DND-41 (cell line): ENCODE measurements at regions not wholly inside any gene's neighbourhood (a gene's known extent, or its start where the extent isn't known, plus 50 kb on each side); places are given as distances from the start of the nearest gene placed in this dataset.

Experiments
- EZH2 ChIP-seq: IDR thresholded peaks from 3 replicates; pipeline ENCODE4 v1.6.1; 2012; ENCODE audit warnings: borderline replicate concordance, low read depth, mild to moderate bottlenecking, moderate library complexity, low read length, inconsistent platforms; ENCODE audit not compliant: severe bottlenecking
- TF ChIP-seq, protein P1 (sequence below): IDR thresholded peaks from 2 replicates; pipeline ENCODE4 v1.5.1; 2012; ENCODE audit warnings: borderline replicate concordance, low read length, moderate library complexity, mild to moderate bottlenecking; ENCODE audit not compliant: poor library complexity, severe bottlenecking; ENCODE audit errors: extremely low read depth

DNA sequence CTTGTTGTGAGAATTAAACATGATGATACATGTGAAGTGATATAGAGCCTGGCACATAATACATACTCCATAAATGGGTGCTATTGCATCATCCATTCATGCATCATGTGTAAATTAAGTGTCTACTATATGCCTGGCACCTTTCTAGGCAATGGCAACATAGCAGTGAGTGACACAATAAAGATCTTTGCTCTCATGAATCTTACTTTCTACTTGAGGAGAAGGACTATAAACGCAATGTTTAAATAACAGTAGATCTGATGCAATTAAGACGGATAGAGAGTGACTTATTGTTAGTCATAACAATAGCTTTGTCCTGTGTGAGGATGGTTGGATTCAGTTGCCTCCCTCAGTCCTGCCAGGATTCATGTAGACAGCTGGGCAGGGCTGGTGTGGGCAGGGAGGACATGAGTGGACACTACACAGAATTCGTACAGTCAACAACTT lies 88.4 kb upstream of the NPAS2 start:
- TF ChIP-seq, protein P1, sequence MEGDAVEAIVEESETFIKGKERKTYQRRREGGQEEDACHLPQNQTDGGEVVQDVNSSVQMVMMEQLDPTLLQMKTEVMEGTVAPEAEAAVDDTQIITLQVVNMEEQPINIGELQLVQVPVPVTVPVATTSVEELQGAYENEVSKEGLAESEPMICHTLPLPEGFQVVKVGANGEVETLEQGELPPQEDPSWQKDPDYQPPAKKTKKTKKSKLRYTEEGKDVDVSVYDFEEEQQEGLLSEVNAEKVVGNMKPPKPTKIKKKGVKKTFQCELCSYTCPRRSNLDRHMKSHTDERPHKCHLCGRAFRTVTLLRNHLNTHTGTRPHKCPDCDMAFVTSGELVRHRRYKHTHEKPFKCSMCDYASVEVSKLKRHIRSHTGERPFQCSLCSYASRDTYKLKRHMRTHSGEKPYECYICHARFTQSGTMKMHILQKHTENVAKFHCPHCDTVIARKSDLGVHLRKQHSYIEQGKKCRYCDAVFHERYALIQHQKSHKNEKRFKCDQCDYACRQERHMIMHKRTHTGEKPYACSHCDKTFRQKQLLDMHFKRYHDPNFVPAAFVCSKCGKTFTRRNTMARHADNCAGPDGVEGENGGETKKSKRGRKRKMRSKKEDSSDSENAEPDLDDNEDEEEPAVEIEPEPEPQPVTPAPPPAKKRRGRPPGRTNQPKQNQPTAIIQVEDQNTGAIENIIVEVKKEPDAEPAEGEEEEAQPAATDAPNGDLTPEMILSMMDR: no peak
- no peak for TF ChIP-seq EZH2
